GM12891 (cell line): ENCODE measurements at regions not wholly inside any gene's neighbourhood (a gene's known extent, or its start where the extent isn't known, plus 50 kb on each side); places are given as distances from the start of the nearest gene placed in this dataset.

Source experiments
- POLR2A ChIP-seq: IDR thresholded peaks from 2 replicates; pipeline ENCODE4 v1.6.1; 2011; ENCODE audit warnings: low read depth, low read length, control low read depth
- POLR2AphosphoS5 ChIP-seq: IDR thresholded peaks from 2 replicates; pipeline ENCODE4 v1.6.1; 2011; ENCODE audit warnings: low read depth, low read length, control low read depth
- POU2F2 ChIP-seq: IDR thresholded peaks from 2 replicates; pipeline ENCODE4 v1.6.1; 2011; ENCODE audit warnings: low read depth, mild to moderate bottlenecking, control low read depth, low read length, moderate library complexity
- SPI1 ChIP-seq: IDR thresholded peaks from 2 replicates; pipeline ENCODE4 v1.6.1; 2011; ENCODE audit warnings: low read depth, low read length, control low read depth
- TAF1 ChIP-seq: IDR thresholded peaks from 2 replicates; pipeline ENCODE4 v1.6.1; 2011; ENCODE audit warnings: low read depth, low read length, control low read depth

DNA sequence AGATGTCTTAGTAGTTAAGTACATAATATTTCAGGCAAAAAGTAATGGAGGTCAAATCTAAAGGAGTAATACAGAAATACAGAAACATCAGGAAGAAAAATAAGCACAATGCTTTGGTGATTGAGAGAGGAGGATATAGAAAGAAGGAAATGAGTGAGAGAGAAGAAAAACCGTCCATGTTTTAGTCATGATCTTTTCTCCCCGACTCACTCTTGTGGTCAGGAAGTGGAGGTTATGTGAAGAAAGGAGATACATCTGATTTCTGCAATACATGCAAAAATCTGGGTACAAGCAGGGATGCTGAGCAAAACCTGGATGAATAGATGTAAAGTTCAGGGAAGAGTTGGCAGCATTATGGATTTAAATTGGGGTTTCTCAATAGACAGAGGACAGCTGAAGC, 1122.5 kb downstream of the SORCS3 start:
- TF ChIP-seq POLR2A (no peak), POLR2AphosphoS5 (no peak), TAF1 (no peak), SPI1 (no peak), POU2F2 (no peak)
